ENCODE measurements at regions not wholly inside any gene's neighbourhood (a gene's known extent, or its start where the extent isn't known, plus 50 kb on each side); places are given as distances from the start of the nearest gene placed in this dataset.
"Not testable (repeated sequence)": the region's sequence is repeated elsewhere in the genome, so short reads cannot be mapped to it uniquely, and the experiment has no call there.

DNA sequence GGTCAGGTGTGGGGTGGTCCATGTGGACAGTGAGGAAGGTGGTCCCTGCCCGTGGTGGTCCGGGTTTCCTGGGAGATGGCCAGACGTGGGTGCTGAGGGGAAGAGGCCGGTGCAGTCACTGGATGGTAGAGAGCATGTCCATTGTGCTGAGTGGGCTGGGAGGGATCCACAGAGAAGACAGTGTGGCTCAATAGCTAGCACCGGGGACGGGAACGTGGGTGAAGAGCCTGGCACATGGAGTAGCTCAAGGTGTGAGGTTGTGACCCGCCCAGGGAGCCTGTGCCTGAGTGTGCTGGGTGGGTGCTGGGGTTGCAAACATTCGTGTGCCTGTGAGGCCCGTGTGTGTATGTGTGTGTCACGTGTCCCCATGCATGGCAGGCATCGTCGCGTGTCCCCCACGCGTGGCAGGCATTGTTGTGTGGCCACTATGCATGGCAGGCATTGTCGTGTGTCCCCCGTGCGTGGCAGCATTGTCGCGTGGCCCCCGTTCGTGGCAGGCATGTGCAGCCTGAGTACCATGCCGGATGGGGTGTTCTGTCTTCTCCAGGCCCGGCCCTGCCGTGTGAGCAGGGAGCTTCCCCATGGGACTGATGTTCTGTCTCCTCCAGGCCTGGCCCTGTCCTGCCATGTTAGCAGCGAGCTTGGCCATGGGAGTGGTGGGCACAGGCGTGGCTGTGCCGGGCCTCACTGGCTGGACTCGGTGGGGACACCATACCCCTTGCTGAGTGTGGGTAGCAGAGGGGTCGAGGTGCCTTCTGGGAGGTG is 205.0 kb downstream of the TMEM121 start:
- TF ChIP-seq, protein P1, sequence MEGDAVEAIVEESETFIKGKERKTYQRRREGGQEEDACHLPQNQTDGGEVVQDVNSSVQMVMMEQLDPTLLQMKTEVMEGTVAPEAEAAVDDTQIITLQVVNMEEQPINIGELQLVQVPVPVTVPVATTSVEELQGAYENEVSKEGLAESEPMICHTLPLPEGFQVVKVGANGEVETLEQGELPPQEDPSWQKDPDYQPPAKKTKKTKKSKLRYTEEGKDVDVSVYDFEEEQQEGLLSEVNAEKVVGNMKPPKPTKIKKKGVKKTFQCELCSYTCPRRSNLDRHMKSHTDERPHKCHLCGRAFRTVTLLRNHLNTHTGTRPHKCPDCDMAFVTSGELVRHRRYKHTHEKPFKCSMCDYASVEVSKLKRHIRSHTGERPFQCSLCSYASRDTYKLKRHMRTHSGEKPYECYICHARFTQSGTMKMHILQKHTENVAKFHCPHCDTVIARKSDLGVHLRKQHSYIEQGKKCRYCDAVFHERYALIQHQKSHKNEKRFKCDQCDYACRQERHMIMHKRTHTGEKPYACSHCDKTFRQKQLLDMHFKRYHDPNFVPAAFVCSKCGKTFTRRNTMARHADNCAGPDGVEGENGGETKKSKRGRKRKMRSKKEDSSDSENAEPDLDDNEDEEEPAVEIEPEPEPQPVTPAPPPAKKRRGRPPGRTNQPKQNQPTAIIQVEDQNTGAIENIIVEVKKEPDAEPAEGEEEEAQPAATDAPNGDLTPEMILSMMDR (IDR thresholded peaks at IDR 0.05) = not testable (repeated sequence)
- not testable (repeated sequence) for TF ChIP-seq EZH2 (IDR thresholded peaks at IDR 0.05; ENCODE audit: borderline replicate concordance, insufficient read depth, low read depth, low read length, poor library complexity, severe bottlenecking)
